ENCODE measurements at regions not wholly inside any gene's neighbourhood (a gene's known extent, or its start where the extent isn't known, plus 50 kb on each side); places are given as distances from the start of the nearest gene placed in this dataset.
A peak's percentile ranks its signal among the peaks of the same experiment; 100 is the strongest.

- DNase-seq (ENCODE audit: low spot score) = no peak
These were observed 80.3 kb downstream of the NXPE2 start for GRCh38 chr11:114758627-114759026.

GRCh38 chr11:114762408-114762807, 84.1 kb downstream of the NXPE2 start:
- DNase-seq (ENCODE audit: low spot score) = peak; percentile 75

GRCh38 chr11:114764563-114764962, 86.2 kb downstream of the NXPE2 start:
- no peak for DNase-seq (ENCODE audit: low spot score)

- DNase-seq (ENCODE audit: low spot score) = no peak
These were observed 92.8 kb downstream of the NXPE2 start for GRCh38 chr11:114771172-114771571.

- DNase-seq (ENCODE audit: low spot score) = no peak
These were observed 95.4 kb downstream of the NXPE2 start for GRCh38 chr11:114773541-114774338.

GRCh38 chr11:114774599-114775361, 96.5 kb downstream of the NXPE2 start:
- DNase-seq (ENCODE audit: low spot score) = peak; percentile 81

- peak; percentile 9 for DNase-seq (ENCODE audit: low spot score)
These were observed 97.7 kb downstream of the NXPE2 start for GRCh38 chr11:114775875-114776621.

GRCh38 chr11:114776956-114777355, 98.6 kb downstream of the NXPE2 start:
- no peak for DNase-seq (ENCODE audit: low spot score)

GRCh38 chr11:114779189-114779588, 100.9 kb downstream of the NXPE2 start:
- DNase-seq (ENCODE audit: low spot score) = no peak

- no peak for DNase-seq (ENCODE audit: low spot score)
These were observed 104.5 kb downstream of the NXPE2 start for GRCh38 chr11:114782650-114783310.

GRCh38 chr11:114783805-114784204, 105.5 kb downstream of the NXPE2 start:
- DNase-seq (ENCODE audit: low spot score) = no peak

GRCh38 chr11:114784216-114784615, 105.9 kb downstream of the NXPE2 start:
- DNase-seq (ENCODE audit: low spot score) = no peak

- no peak for DNase-seq (ENCODE audit: low spot score)
These were observed 106.6 kb downstream of the NXPE2 start for GRCh38 chr11:114784891-114785290.

GRCh38 chr11:114785820-114786219, 107.5 kb downstream of the NXPE2 start:
- DNase-seq (ENCODE audit: low spot score) = no peak

- no peak for DNase-seq (ENCODE audit: low spot score)
These were observed 108.8 kb downstream of the NXPE2 start for GRCh38 chr11:114787126-114787525.

GRCh38 chr11:114790910-114791309, 112.6 kb downstream of the NXPE2 start:
- no peak for DNase-seq (ENCODE audit: low spot score)

GRCh38 chr11:114794048-114794684, 115.8 kb downstream of the NXPE2 start:
- no peak for DNase-seq (ENCODE audit: low spot score)

- DNase-seq (ENCODE audit: low spot score) = no peak
These were observed 118.8 kb downstream of the NXPE2 start for GRCh38 chr11:114796954-114797721.

GRCh38 chr11:114799476-114799875, 121.1 kb downstream of the NXPE2 start:
- no peak for DNase-seq (ENCODE audit: low spot score)

- DNase-seq (ENCODE audit: low spot score) = no peak
These were observed 123.4 kb downstream of the NXPE2 start for GRCh38 chr11:114801773-114802172.

- DNase-seq (ENCODE audit: low spot score) = no peak
These were observed 124.6 kb downstream of the NXPE2 start for GRCh38 chr11:114802878-114803277.

All from Ammon's horn (tissue), 1 donor.